PC-9 (cell line): ENCODE measurements at regions not wholly inside any gene's neighbourhood (a gene's known extent, or its start where the extent isn't known, plus 50 kb on each side); places are given as distances from the start of the nearest gene placed in this dataset.
A peak's percentile ranks its signal among the peaks of the same experiment; 100 is the strongest.

Source experiments
- BruUV-seq: library from RNA; stranded (reverse); fragments of 400-500 nt; replicated peaks from 2 replicates; lab custom pipeline; 2021; lab: Mats Ljungman, UMichigan
- CTCF ChIA-PET: fragments of 300-600 bp; sonication (Branson Sonifier 250); formaldehyde crosslinking; loops from one replicate; lab custom pipeline; 2022; ENCODE audit warnings: antibody characterized with exemption; lab: Charles Lee
- POLR2A ChIA-PET: fragments of 300-600 bp; sonication (Branson Sonifier 250); formaldehyde crosslinking; loops from one replicate; lab custom pipeline; 2022; ENCODE audit warnings: antibody characterized with exemption; ENCODE audit not compliant: unreplicated experiment; lab: Charles Lee
- DNase-seq, 2 experiments: peaks; one replicate each; pipeline versions ENCODE4 v3.0.0 to v3.0.0-alpha.2; 2015 to 2022; ENCODE audit warnings: mixed read lengths in 1 of 2
- H2AFZ ChIP-seq: fragments of 200-600 bp; sonication (generic); 2 replicates; pipeline ENCODE4 v1.8.1; 2017; ENCODE audit warnings: antibody characterized with exemption
- H3F3A ChIP-seq: fragments of 200-600 bp; sonication (generic); 2 replicates; pipeline ENCODE4 v1.8.1; 2017; ENCODE audit warnings: antibody characterized with exemption, mild to moderate bottlenecking, low read depth; ENCODE audit not compliant: insufficient read depth
- H3K27ac ChIP-seq: fragments of 200-600 bp; sonication (generic); 2 replicates; pipeline ENCODE4 v1.6.1; 2016; ENCODE audit warnings: mixed run types
- H3K27me3 ChIP-seq: fragments of 200-600 bp; sonication (generic); 2 replicates; pipeline ENCODE4 v1.6.1; 2016; ENCODE audit warnings: low read depth, mixed run types; ENCODE audit not compliant: insufficient read depth
- H3K36me3 ChIP-seq: fragments of 200-600 bp; sonication (generic); 2 replicates; pipeline ENCODE4 v1.6.1; 2016; ENCODE audit warnings: low read depth, mixed run types
- H3K4me1 ChIP-seq: fragments of 200-600 bp; sonication (generic); replicated peaks from 2 replicates; pipeline ENCODE4 v1.6.1; 2016; ENCODE audit warnings: mixed run types; ENCODE audit not compliant: insufficient read depth
- H3K4me2 ChIP-seq: fragments of 200-600 bp; sonication (generic); 2 replicates; pipeline ENCODE4 v1.6.1; 2017; ENCODE audit warnings: mixed run types
- H3K4me3 ChIP-seq: fragments of 200-600 bp; sonication (generic); 2 replicates; pipeline ENCODE4 v1.6.1; 2016; ENCODE audit warnings: mixed run types
- H3K79me2 ChIP-seq: fragments of 200-600 bp; sonication (generic); 2 replicates; pipeline ENCODE4 v1.6.1; 2017; ENCODE audit warnings: low read depth, mixed run types
- H3K9me2 ChIP-seq: fragments of 200-600 bp; sonication (generic); 2 replicates; pipeline ENCODE4 v1.8.1; 2017; ENCODE audit warnings: mild to moderate bottlenecking; ENCODE audit not compliant: insufficient read depth
- H3K9me3 ChIP-seq: fragments of 200-600 bp; sonication (generic); 2 replicates; pipeline ENCODE4 v1.8.1; 2016; ENCODE audit warnings: low read depth; ENCODE audit not compliant: insufficient read depth
- H4K20me1 ChIP-seq: fragments of 200-600 bp; sonication (generic); 2 replicates; pipeline ENCODE4 v1.8.1; 2017; ENCODE audit not compliant: insufficient read depth
- CTCF ChIP-seq: fragments of 200-600 bp; sonication (generic); conservative IDR thresholded peaks from 2 replicates; pipeline ENCODE4 v1.6.1; 2017; ENCODE audit warnings: mixed run types, antibody characterized with exemption, mild to moderate bottlenecking, moderate library complexity
- EZH2 ChIP-seq: fragments of 200-600 bp; sonication (generic); IDR thresholded peaks from 2 replicates; pipeline ENCODE4 v1.8.0; 2017; ENCODE audit warnings: antibody characterized with exemption, low read depth
- intact Hi-C: fragments of 100-400 bp; cut with micrococcal nuclease; formaldehyde crosslinking; loops from one replicate; pipeline ENCODE4 v1.10.0; 2022; ENCODE audit not compliant: unreplicated experiment

GRCh38 chr5:28156981-28157380 lies 1118.6 kb upstream of the CDH9 start:
- no peak overlapping the region for H3K4me2 ChIP-seq
- POLR2A ChIA-PET: no interaction called here

DNA sequence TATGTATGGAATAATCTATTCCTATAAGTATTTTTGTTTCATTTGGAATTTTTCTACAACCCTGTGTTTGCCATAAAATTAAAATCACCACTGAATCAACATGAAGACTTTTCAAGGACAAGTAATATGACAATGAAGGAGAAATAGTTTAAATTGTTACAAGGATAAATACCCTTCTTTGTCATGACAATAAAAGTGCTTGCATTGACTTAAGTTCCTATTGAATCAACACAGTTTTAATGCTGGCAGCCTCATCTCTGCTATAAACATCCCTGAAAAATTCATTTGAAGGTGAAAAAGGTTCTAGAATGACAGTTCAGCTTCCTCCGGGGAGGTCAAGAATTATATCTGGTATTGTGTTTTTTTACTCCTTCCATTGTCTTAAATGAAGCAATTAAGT lies 1105.1 kb upstream of the CDH9 start:
- Histone ChIP-seq H3K27ac (no peak overlapping the region), H3K9me2 (no peaks in the 10 kb centered on the region), H3K79me2 (no peaks in the 10 kb centered on the region), H3F3A (no peaks in the 10 kb centered on the region), H2AFZ (no peak overlapping the region), H4K20me1 (no peaks in the 10 kb centered on the region; the same call in 1 of the 2 replicates), H3K36me3 (no peaks in the 10 kb centered on the region), H3K9me3 (no peaks in the 10 kb centered on the region; the same call in 1 of the 2 replicates), H3K4me1 (no peaks in the 10 kb centered on the region), H3K4me2 (no peak overlapping the region), H3K27me3 (no peaks in the 10 kb centered on the region), H3K4me3 (no peak overlapping the region)
- POLR2A ChIA-PET: no interaction called here
- CTCF ChIA-PET: no interaction called here
- no TSS peak for BruUV-seq
- DNase-seq: no peak
- intact Hi-C loops: no loop called here
- no peak for TF ChIP-seq CTCF
- TF ChIP-seq EZH2: no peak

More at GRCh38 chr5:28156981-28157380, 1118.6 kb upstream of the CDH9 start:
- Histone ChIP-seq H3K36me3 (no peaks in the 10 kb centered on the region), H3K4me3 (no peak overlapping the region), H3K27me3 (no peaks in the 10 kb centered on the region), H3K79me2 (no peaks in the 10 kb centered on the region), H3K9me3 (0 out of 2 replicates have a peak, but pooled peaks cover 3% of the 10 kb centered on the region), H2AFZ (peak overlapping the region; percentile 11; the same call in 1 of the 2 replicates), H3F3A (no peaks in the 10 kb centered on the region), H4K20me1 (no peaks in the 10 kb centered on the region), H3K27ac (no peak overlapping the region), H3K9me2 (no peaks in the 10 kb centered on the region; the same call in 1 of the 2 replicates), H3K4me1 (no peaks in the 10 kb centered on the region)
- CTCF ChIA-PET: no interaction called here
- BruUV-seq: no TSS peak
- TF ChIP-seq EZH2 (no peak), CTCF (no peak)
- intact Hi-C loops: no loop called here
- no peak for DNase-seq

DNA sequence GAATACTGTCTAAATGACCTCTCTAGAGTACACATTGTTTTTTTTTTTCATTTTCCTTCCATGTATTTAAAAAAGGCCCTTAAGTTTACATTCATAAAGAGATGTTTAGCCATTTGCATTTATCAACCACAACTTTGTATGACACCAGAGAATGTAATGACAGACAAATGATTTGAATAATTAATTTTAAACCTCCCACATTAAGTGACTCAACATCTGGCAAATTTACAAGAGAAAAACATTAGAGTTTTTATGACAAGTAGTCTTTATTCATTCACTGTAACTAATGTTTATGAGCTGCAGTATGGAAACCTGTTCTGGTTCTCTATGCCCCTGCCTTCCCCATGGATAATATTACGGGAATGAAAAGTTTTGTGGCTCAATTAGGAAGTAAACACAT lies 1093.8 kb upstream of the CDH9 start:
- no peaks in the 10 kb centered on the region for H3K9me3 ChIP-seq
- H3K27ac ChIP-seq: no peak overlapping the region
- no peaks in the 10 kb centered on the region for H3F3A ChIP-seq
- no peaks in the 10 kb centered on the region for H3K4me1 ChIP-seq
- H3K27me3 ChIP-seq: no peaks in the 10 kb centered on the region
- CTCF ChIA-PET: no interaction called here
- no peak overlapping the region for H2AFZ ChIP-seq
- intact Hi-C loops: no loop called here
- no peaks in the 10 kb centered on the region for H4K20me1 ChIP-seq
- H3K4me2 ChIP-seq: no peak overlapping the region
- H3K79me2 ChIP-seq: no peaks in the 10 kb centered on the region
- no peaks in the 10 kb centered on the region for H3K9me2 ChIP-seq
- DNase-seq: no peak
- H3K4me3 ChIP-seq: no peak overlapping the region
- no TSS peak for BruUV-seq
- POLR2A ChIA-PET: no interaction called here
- H3K36me3 ChIP-seq: no peaks in the 10 kb centered on the region
- no peak for TF ChIP-seq EZH2
- no peak for TF ChIP-seq CTCF
